OCI-LY7 (cell line): ENCODE measurements at regions not wholly inside any gene's neighbourhood (a gene's known extent, or its start where the extent isn't known, plus 50 kb on each side); places are given as distances from the start of the nearest gene placed in this dataset.

Experiments used
- EZH2phosphoT487 ChIP-seq: fragments of 200-600 bp; sonication (generic); IDR thresholded peaks from 2 replicates; pipeline ENCODE4 v1.6.1; 2018; ENCODE audit warnings: low read depth, borderline replicate concordance, mild to moderate bottlenecking, mixed run types, antibody characterized with exemption, low read length, moderate library complexity, mixed read lengths
- TF ChIP-seq, protein P1 (sequence below): fragments of 200-600 bp; sonication (generic); conservative IDR thresholded peaks from 2 replicates; pipeline ENCODE4 v1.5.1; 2014; ENCODE audit warnings: mild to moderate bottlenecking, antibody characterized with exemption, low read length, moderate library complexity, mixed read lengths

DNA sequence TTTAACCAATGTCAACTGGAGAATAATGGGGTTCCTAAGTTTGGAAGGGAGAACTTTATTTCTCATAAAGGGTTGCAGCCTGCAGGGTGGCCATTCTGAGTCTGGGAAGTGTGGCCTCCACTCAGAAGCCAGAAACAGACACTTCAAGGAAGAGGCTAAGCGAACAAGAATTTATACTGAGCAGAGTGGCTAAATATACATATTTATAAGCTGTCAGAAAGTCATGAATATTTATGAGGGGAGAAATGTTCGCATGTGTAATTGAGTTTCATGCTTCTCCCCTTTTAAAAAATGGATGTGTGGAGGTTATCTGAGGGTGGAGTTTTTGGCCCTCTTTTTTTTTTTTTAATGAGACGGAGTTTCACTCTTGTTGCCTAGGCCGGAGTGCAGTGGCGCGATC is 78.1 kb upstream of the PLAC8 start:
- TF ChIP-seq, protein P1, sequence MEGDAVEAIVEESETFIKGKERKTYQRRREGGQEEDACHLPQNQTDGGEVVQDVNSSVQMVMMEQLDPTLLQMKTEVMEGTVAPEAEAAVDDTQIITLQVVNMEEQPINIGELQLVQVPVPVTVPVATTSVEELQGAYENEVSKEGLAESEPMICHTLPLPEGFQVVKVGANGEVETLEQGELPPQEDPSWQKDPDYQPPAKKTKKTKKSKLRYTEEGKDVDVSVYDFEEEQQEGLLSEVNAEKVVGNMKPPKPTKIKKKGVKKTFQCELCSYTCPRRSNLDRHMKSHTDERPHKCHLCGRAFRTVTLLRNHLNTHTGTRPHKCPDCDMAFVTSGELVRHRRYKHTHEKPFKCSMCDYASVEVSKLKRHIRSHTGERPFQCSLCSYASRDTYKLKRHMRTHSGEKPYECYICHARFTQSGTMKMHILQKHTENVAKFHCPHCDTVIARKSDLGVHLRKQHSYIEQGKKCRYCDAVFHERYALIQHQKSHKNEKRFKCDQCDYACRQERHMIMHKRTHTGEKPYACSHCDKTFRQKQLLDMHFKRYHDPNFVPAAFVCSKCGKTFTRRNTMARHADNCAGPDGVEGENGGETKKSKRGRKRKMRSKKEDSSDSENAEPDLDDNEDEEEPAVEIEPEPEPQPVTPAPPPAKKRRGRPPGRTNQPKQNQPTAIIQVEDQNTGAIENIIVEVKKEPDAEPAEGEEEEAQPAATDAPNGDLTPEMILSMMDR, result no peak
- TF ChIP-seq EZH2phosphoT487, result no peak
